H9 (cell line): ENCODE measurements at regions not wholly inside any gene's neighbourhood (a gene's known extent, or its start where the extent isn't known, plus 50 kb on each side); places are given as distances from the start of the nearest gene placed in this dataset.

Experiments used
- DNase-seq: peaks from one replicate; pipeline ENCODE4 v3.0.0-alpha.2; 2017
- H2AFZ ChIP-seq: one replicate; pipeline ENCODE4 v1.6.1; 2013; ENCODE audit warnings: mild to moderate bottlenecking, low read length, control low read depth, moderate library complexity
- H2AK5ac ChIP-seq: 2 replicates; pipeline ENCODE4 v1.6.1; 2013; ENCODE audit warnings: low read length, control low read depth, mixed read lengths; ENCODE audit not compliant: insufficient read length
- H2BK120ac ChIP-seq: one replicate; pipeline ENCODE4 v1.6.1; 2013; ENCODE audit warnings: low read depth, mild to moderate bottlenecking, low read length, control low read depth, inconsistent platforms; ENCODE audit not compliant: poor library complexity, severe bottlenecking
- H2BK12ac ChIP-seq: 2 replicates; pipeline ENCODE4 v1.6.1; 2013; ENCODE audit warnings: low read length, control low read depth, mixed read lengths, low read depth; ENCODE audit not compliant: insufficient read length
- H2BK15ac ChIP-seq: 2 replicates; pipeline ENCODE4 v1.6.1; 2013; ENCODE audit warnings: low read depth, low read length, control low read depth
- H2BK20ac ChIP-seq: one replicate; pipeline ENCODE4 v1.6.1; 2013; ENCODE audit warnings: low read depth, mild to moderate bottlenecking, low read length, control low read depth, inconsistent platforms; ENCODE audit not compliant: poor library complexity, severe bottlenecking
- H2BK5ac ChIP-seq: 2 replicates; pipeline ENCODE4 v1.6.1; 2013; ENCODE audit warnings: low read length, control low read depth, mixed read lengths; ENCODE audit not compliant: insufficient read length
- H3K14ac ChIP-seq: 2 replicates; pipeline ENCODE4 v1.6.1; 2013; ENCODE audit warnings: low read length, control low read depth; ENCODE audit not compliant: insufficient read depth
- H3K18ac ChIP-seq: 2 replicates; pipeline ENCODE4 v1.6.1; 2013; ENCODE audit warnings: low read depth, mild to moderate bottlenecking, mixed read lengths, low read length, control low read depth; ENCODE audit not compliant: insufficient read length
- H3K23ac ChIP-seq: 2 replicates; pipeline ENCODE4 v1.6.1; 2013; ENCODE audit warnings: low read length, control low read depth, mixed read lengths, low read depth; ENCODE audit not compliant: insufficient read length
- H3K23me2 ChIP-seq: 2 replicates; pipeline ENCODE4 v1.6.1; 2013; ENCODE audit warnings: low read depth, mild to moderate bottlenecking, mixed read lengths, low read length, control low read depth; ENCODE audit not compliant: insufficient read length, poor library complexity, severe bottlenecking
- H3K27ac ChIP-seq: 2 replicates; pipeline ENCODE4 v1.5.1; 2013; ENCODE audit warnings: low read length, control low read depth, mixed read lengths, low read depth; ENCODE audit not compliant: insufficient read length
- H3K27me3 ChIP-seq: 2 replicates; pipeline ENCODE4 v1.6.1; 2013; ENCODE audit warnings: low read length, control low read depth, inconsistent platforms; ENCODE audit not compliant: insufficient read depth
- H3K4ac ChIP-seq: 2 replicates; pipeline ENCODE4 v1.6.1; 2013; ENCODE audit warnings: low read depth, mild to moderate bottlenecking, control low read depth, inconsistent platforms, low read length, moderate library complexity
- H3K4me1 ChIP-seq: 2 replicates; pipeline ENCODE4 v1.6.1; 2013; ENCODE audit warnings: low read length, control low read depth, inconsistent platforms; ENCODE audit not compliant: insufficient read depth
- H3K4me2 ChIP-seq: 2 replicates; pipeline ENCODE4 v1.6.1; 2013; ENCODE audit warnings: low read length, control low read depth, mixed read lengths; ENCODE audit not compliant: insufficient read length, insufficient read depth
- H3K56ac ChIP-seq: 2 replicates; pipeline ENCODE4 v1.6.1; 2013; ENCODE audit warnings: low read depth, mild to moderate bottlenecking, mixed read lengths, low read length, control low read depth; ENCODE audit not compliant: insufficient read length
- H3K79me1 ChIP-seq: 2 replicates; pipeline ENCODE4 v1.6.1; 2013; ENCODE audit warnings: low read depth, mild to moderate bottlenecking, moderate library complexity, low read length, control low read depth, inconsistent platforms; ENCODE audit not compliant: insufficient read depth, poor library complexity, severe bottlenecking
- H3K79me2 ChIP-seq: 2 replicates; pipeline ENCODE4 v1.6.1; 2013; ENCODE audit warnings: low read length, control low read depth, inconsistent platforms; ENCODE audit not compliant: insufficient read depth
- H3K9ac ChIP-seq: 2 replicates; pipeline ENCODE4 v1.6.1; 2013; ENCODE audit warnings: low read length, control low read depth, mixed read lengths; ENCODE audit not compliant: insufficient read length; ENCODE audit errors: extremely low read depth
- H3K9me3 ChIP-seq: one replicate; pipeline ENCODE4 v1.6.1; 2013; ENCODE audit warnings: low read depth, low read length, inconsistent platforms; ENCODE audit not compliant: control insufficient read depth
- H3T11ph ChIP-seq: one replicate; pipeline ENCODE4 v1.6.1; 2013; ENCODE audit warnings: mild to moderate bottlenecking, low read length, control low read depth, inconsistent platforms
- H4K20me1 ChIP-seq: one replicate; pipeline ENCODE4 v1.6.1; 2013; ENCODE audit not compliant: control insufficient read depth, insufficient read length, insufficient read depth
- H4K5ac ChIP-seq: 2 replicates; pipeline ENCODE4 v1.6.1; 2013; ENCODE audit warnings: low read depth, mild to moderate bottlenecking, mixed read lengths, low read length, control low read depth; ENCODE audit not compliant: insufficient read length
- H4K8ac ChIP-seq: replicated peaks from 2 replicates; pipeline ENCODE4 v1.6.1; 2013; ENCODE audit warnings: low read length, control low read depth, mixed read lengths, low read depth; ENCODE audit not compliant: insufficient read length
- H4K91ac ChIP-seq: 2 replicates; pipeline ENCODE4 v1.6.1; 2013; ENCODE audit warnings: low read depth, mild to moderate bottlenecking, moderate library complexity, mixed read lengths, low read length, control low read depth; ENCODE audit not compliant: insufficient read length
- H3K27ac Mint-ChIP-seq, 3 experiments: 2 replicates in 2 of 3; 3 replicates in 1 of 3; pipeline ENCODE4 v1.8.0; 2020 to 2021; ENCODE audit warnings: mixed read lengths in 3 of 3, mild to moderate bottlenecking in 1 of 3, moderate library complexity in 1 of 3
- H3K27me3 Mint-ChIP-seq: 2 replicates; pipeline ENCODE4 v1.8.0; 2021; ENCODE audit warnings: low read depth, mild to moderate bottlenecking, moderate library complexity, mixed read lengths
- H3K36me3 Mint-ChIP-seq, 3 experiments: 2 replicates in 2 of 3; 3 replicates in 1 of 3; pipeline ENCODE4 v1.8.0; 2020 to 2021; ENCODE audit warnings: low read depth in 3 of 3, mixed read lengths in 3 of 3; ENCODE audit not compliant: insufficient read depth in 1 of 3
- H3K4me1 Mint-ChIP-seq, 2 experiments: 2 replicates each; pipeline ENCODE4 v1.8.0; 2020; ENCODE audit warnings: mixed read lengths in 2 of 2
- H3K4me3 Mint-ChIP-seq, 2 experiments: 2 replicates in 1 of 2; 3 replicates in 1 of 2; pipeline ENCODE4 v1.8.0; 2020 to 2021; ENCODE audit warnings: mild to moderate bottlenecking in 2 of 2, mixed read lengths in 2 of 2, moderate library complexity in 1 of 2
- H3K9me3 Mint-ChIP-seq, 2 experiments: 2 replicates in 1 of 2; 3 replicates in 1 of 2; pipeline ENCODE4 v1.8.0; 2020; ENCODE audit warnings: mild to moderate bottlenecking in 2 of 2, mixed read lengths in 2 of 2, moderate library complexity in 1 of 2
- whole genome bisulfite sequencing: extraction: QIAGEN DNeasy Blood & Tissue Kit; methylation state at CpG from one replicate; pipeline ENCODE4 v1.1.7; 2013; ENCODE audit warnings: missing lambda C conversion rate, low lambda C conversion rate, mixed read lengths; ENCODE audit not compliant: insufficient read length; ENCODE audit errors: extremely low coverage; 5-methylcytosine and 5-hydroxymethylcytosine counted together
- TF ChIP-seq, protein P1 (sequence below): fragments of 200-600 bp; sonication (generic); conservative IDR thresholded peaks from 3 replicates; pipeline ENCODE4 v1.8.0; 2021; ENCODE audit warnings: antibody characterized with exemption, mild to moderate bottlenecking

DNA sequence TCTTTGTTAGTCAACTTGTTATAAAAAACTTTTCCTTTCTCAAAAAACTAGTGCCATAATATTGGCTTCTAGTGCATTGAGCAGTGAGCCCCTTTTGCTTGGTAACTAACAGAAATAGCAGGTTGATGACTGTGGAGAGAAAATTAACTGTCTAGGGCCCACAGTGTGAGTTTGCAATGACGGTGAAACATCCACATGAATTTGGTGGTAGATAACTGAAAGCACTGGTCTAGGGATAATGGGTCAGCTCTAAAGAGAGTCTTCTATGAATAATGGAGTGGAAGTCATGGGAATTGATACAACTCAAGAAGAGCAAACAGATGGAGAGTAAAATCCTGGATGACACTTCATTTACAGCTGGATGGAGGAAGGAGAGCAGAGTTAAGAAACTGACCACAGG, 245.4 kb downstream of the METTL4 start:
- no peak overlapping the region for H3K18ac ChIP-seq
- Mint-ChIP-seq H3K9me3 (no peaks in the 10 kb centered on the region), H3K36me3 (no peaks in the 10 kb centered on the region), H3K4me1 (peaks cover 0 to 6% of the 10 kb centered on the region in 2 experiments; a peak in 2 of 4 replicates), H3K27me3 (peaks cover 2% of the 10 kb centered on the region; the same call in 1 of the 2 replicates), H3K4me3 (no peak overlapping the region), H3K27ac (no peak overlapping the region)
- H2BK12ac ChIP-seq, result no peak overlapping the region
- no peaks in the 10 kb centered on the region for H3K27me3 ChIP-seq
- H2AK5ac ChIP-seq, result no peak overlapping the region
- no peaks in the 10 kb centered on the region for H3K23me2 ChIP-seq
- no peak overlapping the region for H2BK15ac ChIP-seq
- no peak overlapping the region for H4K8ac ChIP-seq
- no peak overlapping the region for H3K9ac ChIP-seq
- H3K4me2 ChIP-seq, result no peak overlapping the region
- no peaks in the 10 kb centered on the region for H3K79me1 ChIP-seq
- H3K27ac ChIP-seq, result no peak overlapping the region
- H4K20me1 ChIP-seq, result no peaks in the 10 kb centered on the region
- TF ChIP-seq, protein P1, sequence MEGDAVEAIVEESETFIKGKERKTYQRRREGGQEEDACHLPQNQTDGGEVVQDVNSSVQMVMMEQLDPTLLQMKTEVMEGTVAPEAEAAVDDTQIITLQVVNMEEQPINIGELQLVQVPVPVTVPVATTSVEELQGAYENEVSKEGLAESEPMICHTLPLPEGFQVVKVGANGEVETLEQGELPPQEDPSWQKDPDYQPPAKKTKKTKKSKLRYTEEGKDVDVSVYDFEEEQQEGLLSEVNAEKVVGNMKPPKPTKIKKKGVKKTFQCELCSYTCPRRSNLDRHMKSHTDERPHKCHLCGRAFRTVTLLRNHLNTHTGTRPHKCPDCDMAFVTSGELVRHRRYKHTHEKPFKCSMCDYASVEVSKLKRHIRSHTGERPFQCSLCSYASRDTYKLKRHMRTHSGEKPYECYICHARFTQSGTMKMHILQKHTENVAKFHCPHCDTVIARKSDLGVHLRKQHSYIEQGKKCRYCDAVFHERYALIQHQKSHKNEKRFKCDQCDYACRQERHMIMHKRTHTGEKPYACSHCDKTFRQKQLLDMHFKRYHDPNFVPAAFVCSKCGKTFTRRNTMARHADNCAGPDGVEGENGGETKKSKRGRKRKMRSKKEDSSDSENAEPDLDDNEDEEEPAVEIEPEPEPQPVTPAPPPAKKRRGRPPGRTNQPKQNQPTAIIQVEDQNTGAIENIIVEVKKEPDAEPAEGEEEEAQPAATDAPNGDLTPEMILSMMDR, result no peak
- H4K5ac ChIP-seq, result no peak overlapping the region
- DNase-seq, result no peak
- no peak overlapping the region for H2BK120ac ChIP-seq
- no peak overlapping the region for H4K91ac ChIP-seq
- no peak overlapping the region for H3K4ac ChIP-seq
- no peak overlapping the region for H2BK5ac ChIP-seq
- no peak overlapping the region for H2BK20ac ChIP-seq
- no peaks in the 10 kb centered on the region for H3K79me2 ChIP-seq
- no peaks in the 10 kb centered on the region for H3K9me3 ChIP-seq
- H3K56ac ChIP-seq, result no peak overlapping the region
- no CpG with 5 or more reads among the region's 1 CpG for WGBS
- no peak overlapping the region for H3T11ph ChIP-seq
- no peak overlapping the region for H3K14ac ChIP-seq
- H3K23ac ChIP-seq, result no peak overlapping the region
- no peaks in the 10 kb centered on the region for H3K4me1 ChIP-seq
- no peak overlapping the region for H2AFZ ChIP-seq
